ENCODE measurements at regions not wholly inside any gene's neighbourhood (a gene's known extent, or its start where the extent isn't known, plus 50 kb on each side); places are given as distances from the start of the nearest gene placed in this dataset.

DNA sequence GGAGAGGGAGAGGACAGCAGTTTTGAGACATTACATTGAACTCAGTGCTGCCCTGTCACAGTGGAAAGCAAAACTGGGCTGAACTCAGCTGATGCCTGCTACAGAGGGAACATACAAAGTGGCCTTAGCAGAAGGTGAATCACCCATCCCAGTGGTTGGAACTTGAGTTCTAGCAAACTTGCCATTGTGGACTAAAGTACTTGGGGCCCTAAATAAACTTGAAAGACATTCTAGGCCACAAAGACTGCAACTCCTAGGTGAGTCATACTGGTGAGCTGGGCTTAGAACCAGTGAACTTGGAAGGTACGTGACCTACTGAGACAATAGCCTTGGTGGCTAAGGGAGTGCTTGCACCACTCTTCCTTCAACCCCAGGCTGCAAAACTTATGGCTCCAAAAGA lies 155.7 kb upstream of the RIOK2 start:
- Histone ChIP-seq H3K23me2 (ENCODE audit: low read depth, low read length) (no peaks in the 10 kb centered on the region), H3K27me3 (replicated peaks in 1 of 4; ENCODE audit: control insufficient read depth in 3 of 4, extremely low read depth in 1 of 4, insufficient read depth in 3 of 4, low read length in 3 of 4) (no peaks in the 10 kb centered on the region), H4K91ac (replicated peaks; ENCODE audit: insufficient read length, low read length) (no peak overlapping the region), H3K23ac (ENCODE audit: insufficient read length) (no peak overlapping the region), H2BK20ac (ENCODE audit: low read length) (no peak overlapping the region), H4K5ac (ENCODE audit: insufficient read length, low read depth, low read length) (no peak overlapping the region), H2AK5ac (ENCODE audit: low read depth, low read length) (no peak overlapping the region), H3K4me3 (ENCODE audit: extremely low read depth in 1 of 4, insufficient read depth in 2 of 4, low read depth in 3 of 4, low read length in 4 of 4) (no peak overlapping the region), H3K56ac (replicated peaks; ENCODE audit: insufficient read length, low read depth, low read length) (no peak overlapping the region), H2BK12ac (ENCODE audit: low read depth, low read length) (no peak overlapping the region), H4K8ac (ENCODE audit: extremely low read depth, insufficient read depth, low read length) (no peak overlapping the region), H3K79me1 (ENCODE audit: low read depth, low read length) (no peaks in the 10 kb centered on the region), H3K9ac (replicated peaks in 1 of 4; ENCODE audit: extremely low read depth in 1 of 4, low read depth in 3 of 4, low read length in 3 of 4) (no peak overlapping the region; a peak in 1 of 7 replicates), H3K4ac (replicated peaks; ENCODE audit: insufficient read length, low read depth, low read length) (no peak overlapping the region), H2BK120ac (replicated peaks; ENCODE audit: low read depth, low read length) (no peak overlapping the region), H3K4me1 (replicated peaks in 1 of 4; ENCODE audit: control insufficient read depth in 3 of 4, insufficient read depth in 4 of 4, low read length in 3 of 4) (no peaks in the 10 kb centered on the region), H3K9me3 (ENCODE audit: insufficient read depth in 2 of 2, low read depth in 1 of 2, low read length in 1 of 2) (peaks cover 11 to 12% of the 10 kb centered on the region in 2 experiments; a peak in 3 of 4 replicates), H3K14ac (ENCODE audit: insufficient read length) (no peak overlapping the region), H2AFZ (ENCODE audit: low read length) (no peak overlapping the region; the same call in 1 of the 2 replicates), H2BK15ac (ENCODE audit: low read length) (no peak overlapping the region), H2BK5ac (ENCODE audit: low read depth, low read length) (no peak overlapping the region), H3K4me2 (ENCODE audit: insufficient read depth in 1 of 2, low read depth in 2 of 2, low read length in 2 of 2) (no peak overlapping the region), H3K18ac (ENCODE audit: extremely low read depth, low read length) (no peak overlapping the region), H3K79me2 (ENCODE audit: control insufficient read depth in 1 of 2, insufficient read depth in 2 of 2, low read length in 2 of 2) (no peaks in the 10 kb centered on the region), H3K27ac (ENCODE audit: low read depth, low read length) (no peak overlapping the region), H4K20me1 (replicated peaks in 1 of 2; ENCODE audit: control insufficient read depth in 1 of 2, insufficient read depth in 2 of 2, low read length in 2 of 2) (no peaks in the 10 kb centered on the region), H3K36me3 (ENCODE audit: control insufficient read depth in 2 of 4, insufficient read depth in 4 of 4, low read length in 3 of 4) (no peaks in the 10 kb centered on the region)
- ChIA-PET POLR2A (ENCODE audit: partially characterized antibody) (no interaction called here), CTCF (ENCODE audit: partially characterized antibody) (no interaction called here)
- DNase-seq (ENCODE audit: low read depth in 1 of 2, low spot score in 2 of 2) (no peak), FAIRE-seq (no peak)
- no peak for TF ChIP-seq KDM1A (IDR thresholded peaks at IDR 0.05; ENCODE audit: borderline replicate concordance, low read length)
- TF ChIP-seq, protein P1, sequence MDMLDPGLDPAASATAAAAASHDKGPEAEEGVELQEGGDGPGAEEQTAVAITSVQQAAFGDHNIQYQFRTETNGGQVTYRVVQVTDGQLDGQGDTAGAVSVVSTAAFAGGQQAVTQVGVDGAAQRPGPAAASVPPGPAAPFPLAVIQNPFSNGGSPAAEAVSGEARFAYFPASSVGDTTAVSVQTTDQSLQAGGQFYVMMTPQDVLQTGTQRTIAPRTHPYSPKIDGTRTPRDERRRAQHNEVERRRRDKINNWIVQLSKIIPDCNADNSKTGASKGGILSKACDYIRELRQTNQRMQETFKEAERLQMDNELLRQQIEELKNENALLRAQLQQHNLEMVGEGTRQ (IDR thresholded peaks at IDR 0.05; ENCODE audit: low read length): no peak
- TF ChIP-seq CEBPB (IDR thresholded peaks at IDR 0.05; ENCODE audit: low read depth, low read length): no peak
- no peak for TF ChIP-seq SIX5 (IDR thresholded peaks at IDR 0.05; ENCODE audit: low read depth, low read length)
- no peak for TF ChIP-seq POLR2AphosphoS5 (IDR thresholded peaks at IDR 0.05; ENCODE audit: low read depth, low read length)
- no peak for TF ChIP-seq YY1 (IDR thresholded peaks at IDR 0.05; ENCODE audit: low read depth, low read length)
- TF ChIP-seq ASH2L (IDR thresholded peaks at IDR 0.05; ENCODE audit: low read length): no peak
- no peak for TF ChIP-seq POLR2A (IDR thresholded peaks at IDR 0.05; ENCODE audit: control extremely low read depth in 1 of 2, low read depth in 2 of 2, low read length in 2 of 2)
- no peak for TF ChIP-seq TAF1 (IDR thresholded peaks at IDR 0.05; ENCODE audit: low read depth, low read length)
- WGBS, 2 experiments (ENCODE audit: extremely low coverage in 1 of 2, insufficient coverage in 1 of 2, insufficient read length in 1 of 2, insufficient replicate concordance in 2 of 2, low coverage in 1 of 2, low lambda C conversion rate in 2 of 2, missing lambda C conversion rate in 1 of 2): 100% methylated on average over 1 of the region's 1 CpG; no CpG with 5 or more reads in 1 of the 2 experiments

Measured in H1 (cell line).